Activated T-helper 2 cell treated with anti-CD3 and anti-CD28 coated beads, Interferon-gamma antibody, Interleukin-2, Interleukin-4, amounts not matched to agents 10 μg/mL and 5 μg/mL and 100 μg/mL, durations not matched to agents 14 hours and 24 hours and 36 hours (primary cell): ENCODE measurements at regions not wholly inside any gene's neighbourhood (a gene's known extent, or its start where the extent isn't known, plus 50 kb on each side); places are given as distances from the start of the nearest gene placed in this dataset.
"Not testable (repeated sequence)": the region's sequence is repeated elsewhere in the genome, so short reads cannot be mapped to it uniquely, and the experiment has no call there.

ENCODE experiments used
- DNase-seq: peaks from one replicate; pipeline ENCODE4 v3.0.0; 2021; ENCODE audit warnings: low spot score
- H3K27ac Mint-ChIP-seq: one replicate; pipeline ENCODE4 v1.8.0; 2021; ENCODE audit warnings: mixed read lengths
- H3K27me3 Mint-ChIP-seq: one replicate; pipeline ENCODE4 v1.8.0; 2021; ENCODE audit warnings: low read depth, mixed read lengths
- H3K36me3 Mint-ChIP-seq: one replicate; pipeline ENCODE4 v1.8.0; 2021; ENCODE audit warnings: low read depth, mixed read lengths
- H3K4me1 Mint-ChIP-seq: one replicate; pipeline ENCODE4 v1.8.0; 2021; ENCODE audit warnings: low read depth, mixed read lengths
- H3K4me3 Mint-ChIP-seq: one replicate; pipeline ENCODE4 v1.8.0; 2021; ENCODE audit warnings: low read depth, mild to moderate bottlenecking, moderate library complexity, mixed read lengths
- H3K9me3 Mint-ChIP-seq: one replicate; pipeline ENCODE4 v1.8.0; 2021; ENCODE audit warnings: mixed read lengths
- intact Hi-C: fragments of 100-400 bp; cut with micrococcal nuclease; formaldehyde crosslinking; loops from one replicate; pipeline ENCODE4 v1.15.1; 2023

DNA sequence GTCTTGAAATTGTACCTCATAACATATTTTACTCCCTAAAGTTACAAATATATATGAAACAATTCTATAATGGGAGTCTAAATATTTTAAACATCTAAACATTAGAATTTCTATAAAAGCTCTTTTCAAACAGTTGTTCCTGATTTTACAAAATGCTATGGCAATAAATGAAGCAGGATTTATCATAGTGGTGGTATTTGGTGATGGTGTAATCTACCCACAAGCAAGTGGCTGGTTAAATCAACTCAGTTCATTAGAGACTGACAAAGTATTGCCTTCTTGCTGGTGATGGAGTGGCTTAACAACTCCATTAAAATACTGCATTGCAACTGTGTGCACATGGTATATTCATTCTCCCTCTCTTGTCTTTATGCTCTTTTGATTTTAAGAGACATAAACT lies 138.9 kb downstream of the PMAIP1 start:
- DNase-seq = no peak
- intact Hi-C loops = no loop called here
- Mint-ChIP-seq H3K9me3 (no peaks in the 10 kb centered on the region), H3K4me1 (no peaks in the 10 kb centered on the region), H3K36me3 (no peaks in the 10 kb centered on the region), H3K4me3 (no peak overlapping the region), H3K27ac (no peak overlapping the region), H3K27me3 (peaks cover 4% of the 10 kb centered on the region)

DNA sequence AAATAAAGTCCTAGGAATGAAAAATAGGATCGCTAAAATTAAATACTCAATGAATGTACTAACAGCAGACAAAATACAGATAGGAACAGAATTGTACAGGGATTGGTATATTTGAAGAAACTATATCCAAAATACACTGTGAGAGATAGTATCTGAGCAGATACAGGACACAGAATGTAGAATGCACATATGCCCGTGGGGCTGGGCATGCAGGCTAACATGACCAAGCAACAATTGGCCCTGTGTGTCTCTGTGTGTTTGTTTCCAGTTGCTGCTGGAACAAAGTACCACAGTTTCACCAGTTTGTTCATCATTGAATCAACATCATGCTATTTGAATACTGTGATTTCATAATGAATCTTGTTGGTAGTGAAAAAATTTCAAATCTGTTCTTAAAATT lies 127.6 kb downstream of the PMAIP1 start:
- intact Hi-C loops = no loop called here
- H3K27me3 Mint-ChIP-seq = peaks cover 3% of the 10 kb centered on the region
- no peaks in the 10 kb centered on the region for H3K4me1 Mint-ChIP-seq
- DNase-seq = no peak
- no peaks in the 10 kb centered on the region for H3K9me3 Mint-ChIP-seq
- no peak overlapping the region for H3K27ac Mint-ChIP-seq
- H3K36me3 Mint-ChIP-seq = no peaks in the 10 kb centered on the region
- no peak overlapping the region for H3K4me3 Mint-ChIP-seq

DNA sequence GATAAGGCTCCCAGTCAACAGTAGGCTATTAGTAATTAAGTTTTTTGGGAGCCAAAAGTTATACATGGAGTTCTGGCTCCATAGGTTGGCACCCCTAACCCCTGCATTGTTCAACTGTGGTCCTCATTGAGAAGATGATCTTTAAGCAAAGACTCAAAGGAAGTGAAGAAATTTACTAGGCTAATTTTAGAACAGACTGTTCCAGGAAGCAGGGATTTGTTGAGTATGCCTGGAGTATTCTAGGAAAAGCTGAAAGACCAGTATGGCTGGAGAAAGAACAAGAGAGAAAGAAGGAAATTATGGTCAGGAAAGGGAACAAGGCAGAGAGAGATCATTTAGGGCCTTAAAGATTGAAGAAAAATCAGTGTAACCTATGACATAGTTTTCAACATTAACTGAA lies 125.1 kb downstream of the PMAIP1 start:
- H3K9me3 Mint-ChIP-seq = no peaks in the 10 kb centered on the region
- DNase-seq = no peak
- H3K27me3 Mint-ChIP-seq = peaks cover 5% of the 10 kb centered on the region
- no peaks in the 10 kb centered on the region for H3K36me3 Mint-ChIP-seq
- H3K4me1 Mint-ChIP-seq = no peaks in the 10 kb centered on the region
- no peak overlapping the region for H3K27ac Mint-ChIP-seq
- no peak overlapping the region for H3K4me3 Mint-ChIP-seq
- intact Hi-C loops = no loop called here

DNA sequence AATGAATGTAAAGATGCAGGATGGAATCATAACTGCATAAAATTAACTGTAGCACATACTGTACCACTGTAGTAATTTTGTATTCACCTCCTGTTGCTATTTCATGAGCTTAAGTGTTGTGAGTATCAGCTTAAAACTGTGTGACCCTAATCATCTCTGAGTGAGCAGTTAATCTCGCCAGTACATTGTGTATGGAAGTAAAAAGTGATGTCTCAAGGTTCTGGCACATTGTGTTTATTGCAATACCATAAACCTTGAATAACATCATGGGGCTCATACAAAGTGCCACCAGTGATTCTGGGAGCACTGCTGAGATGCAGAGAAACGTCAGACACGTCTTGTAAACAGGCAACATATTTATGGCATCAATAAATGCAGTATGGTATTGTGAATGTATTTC lies 124.5 kb downstream of the PMAIP1 start:
- Mint-ChIP-seq H3K36me3 (no peaks in the 10 kb centered on the region), H3K27me3 (peaks cover 5% of the 10 kb centered on the region), H3K9me3 (no peaks in the 10 kb centered on the region), H3K4me1 (no peaks in the 10 kb centered on the region), H3K27ac (no peak overlapping the region), H3K4me3 (no peak overlapping the region)
- no peak for DNase-seq
- intact Hi-C loops = no loop called here

DNA sequence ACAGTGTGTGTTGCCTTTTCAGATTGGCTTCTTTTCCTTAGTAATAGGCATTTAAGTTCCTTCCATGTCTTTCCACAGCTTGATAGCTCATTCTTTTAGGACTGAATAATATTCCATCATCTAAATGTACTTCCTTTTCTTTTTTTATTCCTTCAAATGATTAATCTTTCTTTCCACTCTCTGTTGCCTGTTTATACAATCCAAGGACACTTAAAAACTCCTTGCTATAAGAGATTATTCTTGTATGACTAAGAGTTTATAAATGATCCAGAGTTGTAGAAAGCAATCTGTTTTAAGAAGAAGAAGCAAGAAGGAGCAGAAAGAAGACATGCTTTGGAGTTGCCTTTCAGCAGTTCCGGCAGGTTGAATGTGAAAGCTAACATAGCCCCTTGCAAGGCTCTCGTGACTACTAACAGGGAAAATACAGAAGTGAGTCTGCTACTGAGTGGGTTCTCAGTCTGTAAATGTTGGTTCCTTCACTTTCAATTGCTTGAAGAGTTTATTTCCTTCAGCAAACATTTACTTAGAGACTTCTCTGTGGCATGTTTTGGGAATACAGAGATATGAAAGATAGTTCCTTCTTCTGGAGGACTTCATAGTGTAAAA lies 123.0 kb downstream of the PMAIP1 start:
- no peak for DNase-seq
- Mint-ChIP-seq H3K36me3 (no peaks in the 10 kb centered on the region), H3K4me3 (no peak overlapping the region), H3K9me3 (no peaks in the 10 kb centered on the region), H3K4me1 (no peaks in the 10 kb centered on the region), H3K27me3 (peaks cover 5% of the 10 kb centered on the region), H3K27ac (no peak overlapping the region)
- intact Hi-C loops = no loop called here

DNA sequence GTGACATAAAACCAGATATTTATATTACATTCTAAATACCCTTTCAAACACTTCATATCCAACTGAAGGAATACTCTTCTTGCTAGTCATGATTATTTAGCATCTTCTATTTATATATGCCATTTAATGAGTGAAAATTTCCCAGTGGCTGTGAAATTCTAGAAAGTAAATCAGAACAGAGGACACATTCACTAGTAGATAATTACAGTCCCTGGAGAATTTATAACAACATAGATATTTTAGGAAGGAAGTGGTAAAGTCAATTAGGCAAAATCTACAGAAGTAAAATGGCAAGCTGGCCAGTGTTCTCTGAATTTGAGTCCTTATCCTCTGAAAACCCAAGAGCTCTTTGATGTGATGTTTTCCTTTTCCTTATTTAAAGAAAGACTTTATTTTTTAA lies 121.8 kb downstream of the PMAIP1 start:
- no peaks in the 10 kb centered on the region for H3K36me3 Mint-ChIP-seq
- no peaks in the 10 kb centered on the region for H3K4me1 Mint-ChIP-seq
- H3K27ac Mint-ChIP-seq = no peak overlapping the region
- DNase-seq = no peak
- H3K4me3 Mint-ChIP-seq = no peak overlapping the region
- H3K27me3 Mint-ChIP-seq = peaks cover 5% of the 10 kb centered on the region
- H3K9me3 Mint-ChIP-seq = no peaks in the 10 kb centered on the region
- intact Hi-C loops = no loop called here

DNA sequence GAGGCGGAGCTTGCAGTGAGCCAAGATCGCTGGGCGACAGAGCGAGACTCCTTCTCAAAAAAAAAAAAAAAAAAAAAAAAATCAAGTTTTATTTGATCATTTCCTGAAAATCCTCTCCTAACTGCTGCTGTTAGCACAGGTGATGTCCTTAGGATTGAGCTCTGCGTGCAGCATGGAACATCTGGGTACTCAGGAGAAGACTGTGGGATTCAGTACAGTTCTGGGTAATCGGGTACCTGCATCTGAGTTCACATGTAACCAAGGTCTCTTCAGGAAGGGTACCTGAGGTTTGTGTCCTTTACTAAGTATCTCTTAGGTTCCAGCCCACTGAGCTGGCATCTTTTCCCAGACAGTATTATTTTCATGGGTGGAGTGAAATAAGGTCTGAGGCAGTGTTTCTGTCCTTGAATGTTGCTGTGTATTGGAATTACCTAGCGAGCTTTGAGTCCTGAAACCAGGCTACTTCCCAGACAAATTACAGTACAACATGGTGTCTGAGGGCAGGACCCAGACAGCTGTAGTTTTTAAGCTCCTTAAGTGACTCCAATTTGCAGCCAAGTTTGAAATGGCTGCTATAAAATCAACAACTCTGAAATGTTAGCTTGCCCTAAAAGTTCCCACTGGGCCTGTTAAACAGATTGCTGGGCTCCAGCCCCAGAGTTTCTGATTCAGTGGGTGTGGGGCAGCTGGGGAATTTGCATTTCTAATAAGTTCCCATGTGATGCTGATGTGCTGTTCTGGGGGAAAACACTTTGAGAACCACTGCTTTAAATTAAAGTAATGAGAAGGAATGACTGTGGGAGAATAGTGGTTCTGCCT lies 120.5 kb downstream of the PMAIP1 start:
- Mint-ChIP-seq H3K36me3 (no peaks in the 10 kb centered on the region), H3K27ac (no peak overlapping the region), H3K9me3 (no peaks in the 10 kb centered on the region), H3K4me3 (no peak overlapping the region), H3K27me3 (peaks cover 5% of the 10 kb centered on the region), H3K4me1 (no peaks in the 10 kb centered on the region)
- DNase-seq = no peak
- intact Hi-C loops = no loop called here

DNA sequence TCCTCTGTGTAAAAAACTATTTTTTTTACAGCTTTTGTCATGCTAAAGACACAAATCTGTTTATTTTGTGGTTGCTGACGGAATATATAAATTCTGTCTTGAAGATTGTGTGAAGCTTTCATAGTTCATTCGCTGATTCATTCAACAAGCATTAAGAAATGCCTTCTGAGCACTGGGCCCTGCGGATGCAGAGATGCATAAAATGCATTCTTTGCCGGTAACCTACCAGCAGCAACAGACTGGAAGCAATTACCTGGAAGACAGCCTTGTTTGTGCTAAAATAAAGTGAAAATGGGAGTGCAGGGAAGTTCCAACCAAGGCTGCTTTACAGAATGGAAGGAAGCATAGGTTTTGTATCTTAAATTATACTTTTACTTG lies 119.7 kb downstream of the PMAIP1 start:
- peaks cover 5% of the 10 kb centered on the region for H3K27me3 Mint-ChIP-seq

DNA sequence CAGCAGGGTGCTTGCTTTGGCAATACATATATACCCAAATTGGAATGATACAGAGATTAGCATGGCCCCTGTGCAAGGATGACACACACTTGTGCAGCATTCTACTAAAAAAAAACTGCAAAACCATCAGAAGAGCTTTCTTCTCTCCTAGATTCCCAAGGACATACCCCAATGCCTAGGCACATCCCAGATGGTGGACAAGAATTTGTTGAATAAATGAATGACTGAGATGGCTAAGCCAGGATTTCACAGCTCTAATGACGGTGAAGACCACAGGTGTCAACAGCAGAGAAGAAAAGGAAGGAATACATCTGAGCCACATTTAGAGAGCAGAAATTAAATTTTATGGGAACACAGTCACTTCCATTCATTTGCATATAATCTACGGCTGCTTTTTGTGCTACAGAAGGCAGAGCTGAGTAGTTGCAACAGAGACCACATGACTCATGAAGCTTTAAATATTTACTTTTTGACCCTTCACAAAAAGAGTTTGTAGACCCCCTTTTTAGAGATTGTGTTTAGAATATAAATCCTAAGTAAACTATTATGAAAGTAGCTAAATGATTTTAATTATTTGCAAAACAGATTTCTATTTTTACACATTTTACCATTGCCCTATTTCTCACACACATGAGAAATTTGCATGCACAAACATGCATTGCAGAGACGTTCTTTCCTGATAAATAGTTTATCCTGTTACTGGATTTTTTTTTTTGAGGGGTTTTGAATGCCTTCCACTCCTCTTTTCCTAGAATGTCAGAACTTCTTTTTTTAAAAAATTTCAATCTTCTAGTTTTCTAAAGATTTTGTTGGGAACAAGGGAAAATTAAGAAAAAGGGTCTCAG lies 119.0 kb downstream of the PMAIP1 start:
- no peak for DNase-seq
- no peak overlapping the region for H3K4me3 Mint-ChIP-seq
- H3K27ac Mint-ChIP-seq = no peak overlapping the region
- no peaks in the 10 kb centered on the region for H3K4me1 Mint-ChIP-seq
- intact Hi-C loops = no loop called here
- peaks cover 5% of the 10 kb centered on the region for H3K27me3 Mint-ChIP-seq
- H3K36me3 Mint-ChIP-seq = no peaks in the 10 kb centered on the region
- H3K9me3 Mint-ChIP-seq = no peaks in the 10 kb centered on the region

More for the DNA sequence above, 119.7 kb downstream of the PMAIP1 start:
- Mint-ChIP-seq H3K9me3 (no peaks in the 10 kb centered on the region), H3K4me1 (no peaks in the 10 kb centered on the region), H3K36me3 (no peaks in the 10 kb centered on the region), H3K4me3 (no peak overlapping the region), H3K27ac (no peak overlapping the region)
- intact Hi-C loops = no loop called here
- no peak for DNase-seq

DNA sequence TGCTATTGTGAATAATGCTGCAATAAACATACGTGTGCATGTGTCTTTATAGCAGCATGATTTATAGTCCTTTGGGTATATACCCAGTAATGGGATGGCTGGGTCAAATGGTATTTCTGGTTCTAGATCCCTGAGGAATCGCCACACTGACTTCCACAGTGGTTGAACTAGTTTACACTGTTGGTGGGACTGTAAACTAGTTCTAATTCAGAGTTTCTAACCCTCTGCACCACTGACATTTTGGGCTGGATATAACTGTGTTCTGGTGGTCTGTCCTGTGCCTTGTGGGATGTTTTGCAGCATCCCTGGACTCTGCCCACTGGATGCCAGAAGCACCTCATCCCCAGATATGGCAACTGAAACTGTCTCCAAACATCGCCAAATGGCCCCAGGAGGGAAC lies 118.3 kb downstream of the PMAIP1 start:
- H3K9me3 Mint-ChIP-seq, DNase-seq, intact Hi-C loops, H3K4me1 Mint-ChIP-seq, H3K36me3 Mint-ChIP-seq, H3K4me3 Mint-ChIP-seq, H3K27ac Mint-ChIP-seq, H3K27me3 Mint-ChIP-seq: not testable (repeated sequence)

DNA sequence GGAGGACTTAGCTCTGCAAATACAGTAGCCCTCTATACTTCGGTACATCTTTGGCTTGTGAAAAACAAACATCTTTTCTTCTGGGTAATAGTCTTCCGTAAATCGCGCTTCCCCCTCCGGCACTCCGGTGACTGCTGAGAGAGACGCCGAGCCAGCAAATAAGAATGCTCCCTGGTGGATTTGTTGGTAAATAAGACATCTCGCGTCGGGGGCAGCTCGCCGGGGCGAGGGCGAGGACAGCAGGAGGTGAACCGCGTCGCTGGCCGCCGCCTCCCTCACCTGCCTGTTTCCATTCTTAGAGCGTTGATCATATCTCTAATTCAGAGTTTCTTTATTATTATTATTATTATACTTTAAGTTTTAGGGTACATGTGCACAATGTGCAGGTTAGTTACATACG lies 117.6 kb downstream of the PMAIP1 start:
- Mint-ChIP-seq H3K27ac (no peak overlapping the region), H3K4me3 (no peak overlapping the region), H3K9me3 (no peaks in the 10 kb centered on the region), H3K27me3 (peaks cover 1% of the 10 kb centered on the region), H3K4me1 (no peaks in the 10 kb centered on the region), H3K36me3 (no peaks in the 10 kb centered on the region)
- intact Hi-C loops = no loop called here
- no peak for DNase-seq

DNA sequence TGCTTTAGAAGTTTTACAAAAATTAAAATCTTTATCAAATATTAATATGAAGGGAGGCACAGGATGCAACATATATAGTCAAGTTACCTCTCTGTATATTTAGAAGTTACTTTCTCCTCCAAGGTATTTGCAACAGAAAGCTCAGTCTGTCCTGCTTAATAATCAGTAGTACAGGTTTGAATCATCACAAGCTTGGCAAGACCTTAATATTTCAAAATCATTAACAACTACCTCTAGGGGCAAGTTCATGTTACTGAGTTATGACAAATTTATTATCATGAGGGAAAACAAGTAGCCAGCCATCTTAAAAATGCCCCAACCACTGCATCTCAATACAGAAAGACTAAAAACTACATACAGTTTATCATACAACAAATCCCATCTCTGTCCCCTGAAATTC lies 116.0 kb downstream of the PMAIP1 start:
- H3K4me1 Mint-ChIP-seq, H3K27ac Mint-ChIP-seq, intact Hi-C loops, DNase-seq, H3K9me3 Mint-ChIP-seq, H3K36me3 Mint-ChIP-seq, H3K4me3 Mint-ChIP-seq, H3K27me3 Mint-ChIP-seq: not testable (repeated sequence)

DNA sequence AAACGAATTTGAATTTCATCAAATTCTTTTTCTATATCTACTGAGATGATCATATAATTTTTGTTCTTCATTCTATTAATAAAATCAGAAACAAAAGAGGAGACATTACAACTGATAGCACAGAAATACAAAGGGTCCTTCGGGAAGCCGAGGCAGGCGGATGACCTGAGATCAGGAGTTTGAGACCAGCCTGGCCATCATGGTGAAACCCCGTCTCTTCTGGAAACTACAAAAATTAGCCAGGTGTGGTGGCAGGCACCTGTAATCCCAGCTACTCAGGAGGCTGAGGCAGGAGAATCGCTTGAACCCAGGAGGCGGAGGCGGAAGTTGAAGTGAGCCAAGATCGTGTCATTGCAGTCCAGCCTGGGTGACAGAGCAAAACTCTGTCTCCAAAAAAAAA lies 113.4 kb downstream of the PMAIP1 start:
- H3K4me3 Mint-ChIP-seq, H3K27me3 Mint-ChIP-seq, H3K36me3 Mint-ChIP-seq, DNase-seq, intact Hi-C loops, H3K9me3 Mint-ChIP-seq, H3K27ac Mint-ChIP-seq, H3K4me1 Mint-ChIP-seq: not testable (repeated sequence)
